GM12878 (cell line): ENCODE measurements at regions not wholly inside any gene's neighbourhood (a gene's known extent, or its start where the extent isn't known, plus 50 kb on each side); places are given as distances from the start of the nearest gene placed in this dataset.

Experiments
- ATAC-seq: fragments of 200-7000 bp; cut with Tn5 transposase; 3 replicates; pipeline ENCODE4 v1.9.1; 2020; ENCODE audit warnings: mild to moderate bottlenecking, moderate library complexity
- BruUV-seq: library from RNA; stranded (reverse); fragments of 400-500 nt; replicated peaks from 2 replicates; lab custom pipeline; 2021; lab: Mats Ljungman, UMichigan
- CTCF ChIA-PET: fragments of 300-600 bp; sonication (Branson Sonifier 250); formaldehyde crosslinking; extraction: SDS; loops from one replicate; lab custom pipeline; 2021; ENCODE audit warnings: inconsistent platforms; lab: Yijun Ruan, JAX
- POLR2A ChIA-PET: fragments of 350-600 bp; formaldehyde crosslinking; extraction: SDS; loops from one replicate; lab custom pipeline; 2021; ENCODE audit warnings: inconsistent platforms; lab: Charles Lee
- RAD21 ChIA-PET: fragments of 300-600 bp; sonication (Branson Sonifier 250); formaldehyde crosslinking; loops from one replicate; lab custom pipeline; 2023; ENCODE audit warnings: antibody characterized with exemption; ENCODE audit not compliant: unreplicated experiment; lab: Charles Lee
- SMC1A ChIA-PET: fragments of 300-600 bp; sonication (Branson Sonifier 250); formaldehyde crosslinking; loops from one replicate; lab custom pipeline; 2023; ENCODE audit not compliant: unreplicated experiment, uncharacterized antibody; lab: Charles Lee
- DNase-seq: peaks from one replicate; pipeline ENCODE4 v3.0.0-alpha.2; 2011; ENCODE audit warnings: low read depth, low spot score
- FAIRE-seq: peaks from 3 replicates; lab custom pipeline; 2011; peaks lifted over from hg19 to GRCh38; lab: Jason Lieb, UNC
- H2AFZ ChIP-seq: 2 replicates; pipeline ENCODE4 v1.6.0; 2011; ENCODE audit warnings: low read depth, low read length, control low read depth; ENCODE audit not compliant: control insufficient read depth
- H3K27ac ChIP-seq: 2 replicates; pipeline ENCODE4 v1.5.1; 2011; ENCODE audit warnings: control low read depth; ENCODE audit not compliant: control insufficient read depth, insufficient read depth
- H3K27me3 ChIP-seq, 2 experiments: replicated peaks in 1 of 2; 2 replicates each; pipeline versions ENCODE4 v1.6.0 to v1.6.1; 2011; ENCODE audit warnings: low read length in 1 of 2; ENCODE audit not compliant: control insufficient read depth in 2 of 2, insufficient read depth in 2 of 2
- H3K36me3 ChIP-seq, 2 experiments: 2 replicates each; pipeline ENCODE4 v1.5.1; 2011; ENCODE audit warnings: low read length in 1 of 2; ENCODE audit not compliant: control insufficient read depth in 2 of 2, insufficient read depth in 2 of 2
- H3K4me1 ChIP-seq: 2 replicates; pipeline ENCODE4 v1.6.1; 2011; ENCODE audit warnings: mild to moderate bottlenecking, low read length, moderate library complexity, mixed read lengths; ENCODE audit not compliant: control insufficient read depth, insufficient read depth
- H3K4me2 ChIP-seq: 2 replicates; pipeline ENCODE4 v1.6.0; 2011; ENCODE audit warnings: control low read depth; ENCODE audit not compliant: control insufficient read depth, insufficient read depth
- H3K4me3 ChIP-seq: fragments of 200-600 bp; sonication (generic); 2 replicates; pipeline ENCODE4 v1.5.1; 2016
- H3K79me2 ChIP-seq: 2 replicates; pipeline ENCODE4 v1.6.0; 2011; ENCODE audit warnings: low read length; ENCODE audit not compliant: control insufficient read depth, insufficient read depth
- H3K9ac ChIP-seq: 2 replicates; pipeline ENCODE4 v1.8.0; 2011; ENCODE audit warnings: low read length, control low read depth, mixed read lengths; ENCODE audit not compliant: control insufficient read depth, insufficient read depth
- H3K9me3 ChIP-seq: replicated peaks from 3 replicates; pipeline ENCODE4 v1.5.1; 2011; ENCODE audit warnings: mild to moderate bottlenecking, low read length; ENCODE audit not compliant: control insufficient read depth, insufficient read depth
- H4K20me1 ChIP-seq: 2 replicates; pipeline ENCODE4 v1.6.0; 2011; ENCODE audit not compliant: control insufficient read depth, insufficient read depth
- CBX5 ChIP-seq: sonication (generic); IDR thresholded peaks from 2 replicates; pipeline ENCODE4 v1.6.1; 2016; ENCODE audit warnings: low read depth, moderate library complexity, mild to moderate bottlenecking, inconsistent platforms
- CHD4 ChIP-seq: fragments of 200-600 bp; sonication (generic); IDR thresholded peaks from 2 replicates; pipeline ENCODE4 v1.6.1; 2016; ENCODE audit warnings: mild to moderate bottlenecking
- ELK1 ChIP-seq: IDR thresholded peaks from 2 replicates; pipeline ENCODE4 v1.6.1; 2012; ENCODE audit warnings: low read depth, low read length, improper control_type of control experiment
- HCFC1 ChIP-seq: fragments of 150-350 bp; IDR thresholded peaks from 2 replicates; pipeline ENCODE4 v1.6.1; 2014; ENCODE audit warnings: low read length
- HDAC2 ChIP-seq: fragments of 200-600 bp; sonication (generic); IDR thresholded peaks from 2 replicates; pipeline ENCODE4 v1.6.1; 2017
- HSF1 ChIP-seq: fragments of 150-350 bp; IDR thresholded peaks from 2 replicates; pipeline ENCODE4 v1.6.1; 2014; ENCODE audit warnings: mild to moderate bottlenecking, low read depth, low read length
- KDM1A ChIP-seq: fragments of 200-600 bp; sonication (generic); IDR thresholded peaks from 2 replicates; pipeline ENCODE4 v1.6.1; 2016; ENCODE audit warnings: borderline replicate concordance
- MEF2B ChIP-seq: fragments of 450-650 bp; IDR thresholded peaks from 2 replicates; pipeline ENCODE4 v1.6.1; 2018; ENCODE audit warnings: mild to moderate bottlenecking, moderate library complexity; ENCODE audit not compliant: partially characterized antibody, poor library complexity, severe bottlenecking
- NBN ChIP-seq: fragments of 450-650 bp; IDR thresholded peaks from 2 replicates; pipeline ENCODE4 v1.6.1; 2016
- PAX8 ChIP-seq: fragments of 450-650 bp; IDR thresholded peaks from 2 replicates; pipeline ENCODE4 v1.6.1; 2017; ENCODE audit warnings: mild to moderate bottlenecking, moderate library complexity
- RUNX3 ChIP-seq: IDR thresholded peaks from 2 replicates; pipeline ENCODE4 v1.6.1; 2012; ENCODE audit warnings: low read length, inconsistent platforms
- SIN3A ChIP-seq: IDR thresholded peaks from 2 replicates; pipeline ENCODE4 v1.6.1; 2012; ENCODE audit warnings: low read depth, low read length, improper control_type of control experiment
- SIX5 ChIP-seq: IDR thresholded peaks from 2 replicates; pipeline ENCODE4 v1.6.1; 2011; ENCODE audit warnings: mild to moderate bottlenecking, low read depth, low read length, moderate library complexity; ENCODE audit not compliant: severe bottlenecking
- STAT3 ChIP-seq: IDR thresholded peaks from 2 replicates; pipeline ENCODE4 v1.6.1; 2011; ENCODE audit warnings: low read depth, low read length, improper control_type of control experiment
- ZNF207 ChIP-seq: fragments of 450-650 bp; IDR thresholded peaks from 2 replicates; pipeline ENCODE4 v1.6.1; 2014; ENCODE audit warnings: antibody characterized with exemption, mild to moderate bottlenecking, borderline replicate concordance
- WGBS: methylation state at CpG from one replicate; pipeline ENCODE4 v1.1.6; 2016; ENCODE audit warnings: low lambda C conversion rate; ENCODE audit not compliant: insufficient replicate concordance, insufficient coverage; ENCODE audit errors: missing lambda C conversion rate; 5-methylcytosine and 5-hydroxymethylcytosine counted together
- in situ Hi-C: fragments of 300-500 bp; cut with MboI; formaldehyde crosslinking; loops from 9 replicates; pipeline ENCODE4 v1.14.3; 2018; ENCODE audit warnings: mixed read lengths
- intact Hi-C: fragments of 100-400 bp; cut with micrococcal nuclease; formaldehyde crosslinking; loops from one replicate; pipeline ENCODE4 v1.14.2; 2022; ENCODE audit not compliant: unreplicated experiment

- H2AFZ ChIP-seq, result no peak overlapping the region
- intact Hi-C loops, result no loop called here
- DNase-seq, result no peak
- H3K4me3 ChIP-seq, result no peak overlapping the region
- no peak overlapping the region for H3K27ac ChIP-seq
- H3K9me3 ChIP-seq, result no peaks in the 10 kb centered on the region
- H3K79me2 ChIP-seq, result no peaks in the 10 kb centered on the region
- FAIRE-seq, result no peak
- RAD21 ChIA-PET, result no interaction called here
- no peaks in the 10 kb centered on the region for H3K4me1 ChIP-seq
- no TSS peak for BruUV-seq
- H3K9ac ChIP-seq, result no peak overlapping the region
- no peaks in the 10 kb centered on the region for H3K36me3 ChIP-seq
- SMC1A ChIA-PET, result no interaction called here
- no peaks in the 10 kb centered on the region; a peak in 1 of 4 replicates for H3K27me3 ChIP-seq
- no peak overlapping the region for H3K4me2 ChIP-seq
- TF ChIP-seq MEF2B, result no peak
- TF ChIP-seq KDM1A, result no peak
- no peak for TF ChIP-seq CHD4
- TF ChIP-seq HCFC1, result no peak
- TF ChIP-seq ZNF207, result no peak
- TF ChIP-seq CBX5, result no peak
- TF ChIP-seq HSF1, result no peak
- no peak for TF ChIP-seq SIN3A
- TF ChIP-seq NBN, result no peak
- no peak for TF ChIP-seq RUNX3
- no peak for TF ChIP-seq HDAC2
- TF ChIP-seq STAT3, result no peak
- TF ChIP-seq SIX5, result no peak
- no peak for TF ChIP-seq PAX8
- TF ChIP-seq ELK1, result no peak
- H4K20me1 ChIP-seq, result no peaks in the 10 kb centered on the region
- 38% methylated on average over 7 of the region's 7 CpGs for WGBS
- in situ Hi-C loops, result no loop called here
- ATAC-seq, result no peak
- POLR2A ChIA-PET, result no interaction called here
- CTCF ChIA-PET, result no interaction called here
Measured at GRCh38 chr2:235235977-235236767, 257.7 kb upstream of the AGAP1 start.
